ENCODE measurements at regions not wholly inside any gene's neighbourhood (a gene's known extent, or its start where the extent isn't known, plus 50 kb on each side); places are given as distances from the start of the nearest gene placed in this dataset.

GRCh38 chr3:25086721-25087120 is 341.3 kb upstream of the RARB start:
- TF ChIP-seq, protein P1, sequence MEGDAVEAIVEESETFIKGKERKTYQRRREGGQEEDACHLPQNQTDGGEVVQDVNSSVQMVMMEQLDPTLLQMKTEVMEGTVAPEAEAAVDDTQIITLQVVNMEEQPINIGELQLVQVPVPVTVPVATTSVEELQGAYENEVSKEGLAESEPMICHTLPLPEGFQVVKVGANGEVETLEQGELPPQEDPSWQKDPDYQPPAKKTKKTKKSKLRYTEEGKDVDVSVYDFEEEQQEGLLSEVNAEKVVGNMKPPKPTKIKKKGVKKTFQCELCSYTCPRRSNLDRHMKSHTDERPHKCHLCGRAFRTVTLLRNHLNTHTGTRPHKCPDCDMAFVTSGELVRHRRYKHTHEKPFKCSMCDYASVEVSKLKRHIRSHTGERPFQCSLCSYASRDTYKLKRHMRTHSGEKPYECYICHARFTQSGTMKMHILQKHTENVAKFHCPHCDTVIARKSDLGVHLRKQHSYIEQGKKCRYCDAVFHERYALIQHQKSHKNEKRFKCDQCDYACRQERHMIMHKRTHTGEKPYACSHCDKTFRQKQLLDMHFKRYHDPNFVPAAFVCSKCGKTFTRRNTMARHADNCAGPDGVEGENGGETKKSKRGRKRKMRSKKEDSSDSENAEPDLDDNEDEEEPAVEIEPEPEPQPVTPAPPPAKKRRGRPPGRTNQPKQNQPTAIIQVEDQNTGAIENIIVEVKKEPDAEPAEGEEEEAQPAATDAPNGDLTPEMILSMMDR (IDR thresholded peaks at IDR 0.05), result no peak
- TF ChIP-seq POLR2AphosphoS5 (IDR thresholded peaks at IDR 0.05; ENCODE audit: low read depth, low read length) (no peak), SIN3A (IDR thresholded peaks at IDR 0.05; ENCODE audit: borderline replicate concordance, insufficient read depth, low read depth, low read length) (no peak), TCF7L2 (IDR thresholded peaks at IDR 0.05; ENCODE audit: low read depth, low read length) (no peak)
- TF ChIP-seq, protein P2, sequence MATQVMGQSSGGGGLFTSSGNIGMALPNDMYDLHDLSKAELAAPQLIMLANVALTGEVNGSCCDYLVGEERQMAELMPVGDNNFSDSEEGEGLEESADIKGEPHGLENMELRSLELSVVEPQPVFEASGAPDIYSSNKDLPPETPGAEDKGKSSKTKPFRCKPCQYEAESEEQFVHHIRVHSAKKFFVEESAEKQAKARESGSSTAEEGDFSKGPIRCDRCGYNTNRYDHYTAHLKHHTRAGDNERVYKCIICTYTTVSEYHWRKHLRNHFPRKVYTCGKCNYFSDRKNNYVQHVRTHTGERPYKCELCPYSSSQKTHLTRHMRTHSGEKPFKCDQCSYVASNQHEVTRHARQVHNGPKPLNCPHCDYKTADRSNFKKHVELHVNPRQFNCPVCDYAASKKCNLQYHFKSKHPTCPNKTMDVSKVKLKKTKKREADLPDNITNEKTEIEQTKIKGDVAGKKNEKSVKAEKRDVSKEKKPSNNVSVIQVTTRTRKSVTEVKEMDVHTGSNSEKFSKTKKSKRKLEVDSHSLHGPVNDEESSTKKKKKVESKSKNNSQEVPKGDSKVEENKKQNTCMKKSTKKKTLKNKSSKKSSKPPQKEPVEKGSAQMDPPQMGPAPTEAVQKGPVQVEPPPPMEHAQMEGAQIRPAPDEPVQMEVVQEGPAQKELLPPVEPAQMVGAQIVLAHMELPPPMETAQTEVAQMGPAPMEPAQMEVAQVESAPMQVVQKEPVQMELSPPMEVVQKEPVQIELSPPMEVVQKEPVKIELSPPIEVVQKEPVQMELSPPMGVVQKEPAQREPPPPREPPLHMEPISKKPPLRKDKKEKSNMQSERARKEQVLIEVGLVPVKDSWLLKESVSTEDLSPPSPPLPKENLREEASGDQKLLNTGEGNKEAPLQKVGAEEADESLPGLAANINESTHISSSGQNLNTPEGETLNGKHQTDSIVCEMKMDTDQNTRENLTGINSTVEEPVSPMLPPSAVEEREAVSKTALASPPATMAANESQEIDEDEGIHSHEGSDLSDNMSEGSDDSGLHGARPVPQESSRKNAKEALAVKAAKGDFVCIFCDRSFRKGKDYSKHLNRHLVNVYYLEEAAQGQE (IDR thresholded peaks at IDR 0.05; ENCODE audit: insufficient read depth in 1 of 2, low read depth in 2 of 2, low read length in 1 of 2), result no peak
